Smooth muscle cell (in vitro differentiated cells): ENCODE measurements at regions not wholly inside any gene's neighbourhood (a gene's known extent, or its start where the extent isn't known, plus 50 kb on each side); places are given as distances from the start of the nearest gene placed in this dataset.

ENCODE experiments used
- DNase-seq: peaks from one replicate; lab custom pipeline; 2025; ENCODE audit not compliant: unreplicated experiment; lab: John Stamatoyannopoulos, UW
- H2AFZ ChIP-seq: fragments of 200-600 bp; sonication (generic); 2 replicates; pipeline ENCODE4 v1.6.0; 2016; ENCODE audit warnings: antibody characterized with exemption, low read depth, mild to moderate bottlenecking
- H3F3A ChIP-seq: fragments of 200-600 bp; sonication (generic); 2 replicates; pipeline ENCODE4 v1.6.0; 2017; ENCODE audit warnings: antibody characterized with exemption, low read depth
- H3K27ac ChIP-seq: fragments of 200-600 bp; sonication (generic); 2 replicates; pipeline ENCODE4 v1.5.1; 2016; ENCODE audit warnings: low read depth, mild to moderate bottlenecking
- H3K27me3 ChIP-seq: fragments of 200-600 bp; sonication (generic); 2 replicates; pipeline ENCODE4 v1.6.1; 2016; ENCODE audit warnings: low read depth, mild to moderate bottlenecking
- H3K36me3 ChIP-seq: fragments of 200-600 bp; sonication (generic); 2 replicates; pipeline ENCODE4 v1.5.1; 2016; ENCODE audit warnings: low read depth
- H3K4me1 ChIP-seq: fragments of 200-600 bp; sonication (generic); 2 replicates; pipeline ENCODE4 v1.5.1; 2016; ENCODE audit warnings: low read depth
- H3K4me2 ChIP-seq: fragments of 200-600 bp; sonication (generic); 2 replicates; pipeline ENCODE4 v1.6.0; 2016; ENCODE audit warnings: mild to moderate bottlenecking
- H3K4me3 ChIP-seq: fragments of 200-600 bp; sonication (generic); 2 replicates; pipeline ENCODE4 v1.5.1; 2016; ENCODE audit warnings: mild to moderate bottlenecking
- H3K79me2 ChIP-seq: fragments of 200-600 bp; sonication (generic); 2 replicates; pipeline ENCODE4 v1.6.0; 2016; ENCODE audit warnings: low read depth, mild to moderate bottlenecking
- H3K9ac ChIP-seq: fragments of 200-600 bp; sonication (generic); 2 replicates; pipeline ENCODE4 v1.6.0; 2016; ENCODE audit warnings: low read depth
- H3K9me3 ChIP-seq: fragments of 200-600 bp; sonication (generic); replicated peaks from 2 replicates; pipeline ENCODE4 v1.5.1; 2016; ENCODE audit warnings: low read depth
- H4K20me1 ChIP-seq: fragments of 200-600 bp; sonication (generic); 2 replicates; pipeline ENCODE4 v1.6.0; 2016; ENCODE audit warnings: low read depth
- CTCF ChIP-seq: fragments of 200-600 bp; sonication (generic); IDR thresholded peaks from 2 replicates; pipeline ENCODE4 v1.5.1; 2017; ENCODE audit warnings: borderline replicate concordance, mild to moderate bottlenecking, antibody characterized with exemption; ENCODE audit not compliant: insufficient read depth, poor library complexity, severe bottlenecking
- WGBS: methylation state at CpG from one replicate; pipeline ENCODE4 v1.1.7; 2016; ENCODE audit warnings: low lambda C conversion rate; 5-methylcytosine and 5-hydroxymethylcytosine counted together

- Histone ChIP-seq H3K36me3 (no peaks in the 10 kb centered on the region), H2AFZ (no peak overlapping the region), H3K27ac (no peak overlapping the region)
These were observed 385.1 kb upstream of the USP24 start for GRCh38 chr1:55600242-55600641.

GRCh38 chr1:55597910-55598309, 382.7 kb upstream of the USP24 start:
- no peak for DNase-seq
- TF ChIP-seq CTCF, result no peak
- no peak overlapping the region for H2AFZ ChIP-seq
- WGBS, result 60% methylated on average over 2 of the region's 2 CpGs
- H3K27me3 ChIP-seq, result no peaks in the 10 kb centered on the region
- no peaks in the 10 kb centered on the region for H4K20me1 ChIP-seq
- H3K9ac ChIP-seq, result no peak overlapping the region
- H3K4me2 ChIP-seq, result no peak overlapping the region
- no peaks in the 10 kb centered on the region for H3K79me2 ChIP-seq
- H3K27ac ChIP-seq, result no peak overlapping the region
- no peaks in the 10 kb centered on the region for H3K4me1 ChIP-seq
- H3F3A ChIP-seq, result no peaks in the 10 kb centered on the region
- H3K9me3 ChIP-seq, result no peaks in the 10 kb centered on the region
- no peak overlapping the region for H3K4me3 ChIP-seq
- H3K36me3 ChIP-seq, result no peaks in the 10 kb centered on the region

More at GRCh38 chr1:55600242-55600641, 385.1 kb upstream of the USP24 start:
- no peak for DNase-seq
- Histone ChIP-seq H3F3A (no peaks in the 10 kb centered on the region), H3K4me1 (no peaks in the 10 kb centered on the region), H3K79me2 (no peaks in the 10 kb centered on the region), H3K4me3 (no peak overlapping the region), H3K27me3 (no peaks in the 10 kb centered on the region), H4K20me1 (no peaks in the 10 kb centered on the region), H3K4me2 (no peak overlapping the region), H3K9ac (no peak overlapping the region), H3K9me3 (no peaks in the 10 kb centered on the region)
- TF ChIP-seq CTCF, result no peak

DNA sequence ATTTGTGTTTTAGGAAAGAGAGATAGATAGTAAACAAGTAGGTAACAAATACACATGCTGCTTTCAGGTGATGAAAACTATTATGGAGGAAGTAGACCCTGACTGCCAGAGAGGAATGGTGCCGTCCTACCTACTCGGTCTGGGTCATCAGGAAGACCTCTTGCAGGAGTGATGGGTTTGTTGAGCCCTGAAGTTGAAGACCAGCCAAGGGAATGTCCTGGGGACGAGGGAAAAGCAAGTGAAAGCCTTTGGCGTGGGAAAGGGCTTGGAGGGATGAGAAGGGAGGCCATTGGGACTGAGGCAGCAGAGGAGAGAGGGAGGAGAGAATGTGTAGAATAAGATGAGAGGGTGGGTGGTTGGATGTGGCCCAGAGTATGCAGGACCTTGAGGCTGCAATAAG, 379.5 kb upstream of the USP24 start:
- Histone ChIP-seq H3K9ac (no peak overlapping the region), H3K79me2 (no peaks in the 10 kb centered on the region), H2AFZ (no peak overlapping the region), H3K9me3 (no peaks in the 10 kb centered on the region), H3K4me2 (no peak overlapping the region), H3K36me3 (no peaks in the 10 kb centered on the region), H3F3A (no peaks in the 10 kb centered on the region), H4K20me1 (no peaks in the 10 kb centered on the region), H3K27me3 (no peaks in the 10 kb centered on the region), H3K27ac (no peak overlapping the region), H3K4me1 (no peaks in the 10 kb centered on the region), H3K4me3 (no peak overlapping the region)
- WGBS, result 91% methylated on average over 4 of the region's 4 CpGs
- DNase-seq, result no peak
- no peak for TF ChIP-seq CTCF

DNA sequence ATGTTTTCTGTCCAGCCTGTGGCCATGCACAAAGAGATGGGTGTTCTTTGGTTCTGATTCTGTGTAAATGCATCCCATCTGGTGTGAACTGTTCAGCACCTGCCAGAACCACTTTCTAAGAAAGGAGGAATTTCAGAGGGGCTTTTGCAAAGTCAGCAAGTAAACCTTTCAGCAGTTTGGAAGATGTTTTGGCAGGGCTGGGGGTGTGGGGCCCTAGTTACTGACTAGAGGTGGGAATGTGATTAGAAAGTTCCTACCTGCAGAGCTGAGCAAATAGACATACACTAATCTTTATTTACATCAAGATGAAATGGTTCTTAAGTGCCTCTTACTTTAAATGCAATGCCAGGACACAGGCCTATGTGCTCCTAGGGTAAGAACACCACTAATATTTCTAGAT, 378.1 kb upstream of the USP24 start:
- Histone ChIP-seq H3K9me3 (no peaks in the 10 kb centered on the region), H3K27me3 (no peaks in the 10 kb centered on the region), H3F3A (no peaks in the 10 kb centered on the region), H2AFZ (no peak overlapping the region), H3K36me3 (no peaks in the 10 kb centered on the region), H3K79me2 (no peaks in the 10 kb centered on the region), H3K4me2 (no peak overlapping the region), H3K4me1 (peaks cover 2% of the 10 kb centered on the region), H3K9ac (no peak overlapping the region), H3K4me3 (no peak overlapping the region), H3K27ac (no peak overlapping the region), H4K20me1 (no peaks in the 10 kb centered on the region)
- DNase-seq, result no peak
- no peak for TF ChIP-seq CTCF
